CD14-positive monocyte (primary cell): ENCODE measurements at regions not wholly inside any gene's neighbourhood (a gene's known extent, or its start where the extent isn't known, plus 50 kb on each side); places are given as distances from the start of the nearest gene placed in this dataset.

Source experiments
- DNase-seq, 3 donors: peaks; one replicate each; pipeline ENCODE4 v3.0.0-alpha.2; 2011 to 2022
- H2AFZ ChIP-seq: 2 replicates; pipeline ENCODE4 v1.6.0; 2012; ENCODE audit warnings: mild to moderate bottlenecking, low read depth, low read length, inconsistent platforms; ENCODE audit not compliant: insufficient read depth, poor library complexity, severe bottlenecking
- H3K27ac ChIP-seq, 2 donors: 1 replicate in 1 of 2; 2 replicates in 1 of 2; pipeline ENCODE4 v1.5.1; 2012 to 2013; ENCODE audit warnings: low read length in 2 of 2, control low read depth in 1 of 2, inconsistent platforms in 1 of 2, low read depth in 1 of 2, mild to moderate bottlenecking in 1 of 2
- H3K27me3 ChIP-seq, 2 donors: one replicate each; pipeline versions ENCODE4 v1.6.0 to v1.6.1; 2011 to 2013; ENCODE audit warnings: low read length in 2 of 2; ENCODE audit not compliant: control insufficient read depth in 2 of 2, insufficient read depth in 2 of 2
- H3K36me3 ChIP-seq, 2 donors: replicated peaks in 1 of 2; 1 replicate in 1 of 2; 2 replicates in 1 of 2; pipeline versions ENCODE4 v1.5.1 to v1.6.1; 2012 to 2013; ENCODE audit warnings: low read length in 2 of 2, control low read depth in 1 of 2, inconsistent platforms in 1 of 2, mild to moderate bottlenecking in 1 of 2; ENCODE audit not compliant: insufficient read depth in 2 of 2, control insufficient read depth in 1 of 2
- H3K4me1 ChIP-seq, 2 donors: 1 replicate in 1 of 2; 2 replicates in 1 of 2; pipeline versions ENCODE4 v1.5.1 to v1.6.1; 2012 to 2013; ENCODE audit warnings: low read length in 2 of 2, control low read depth in 1 of 2, inconsistent platforms in 1 of 2, mild to moderate bottlenecking in 1 of 2, moderate library complexity in 1 of 2; ENCODE audit not compliant: insufficient read depth in 2 of 2, control insufficient read depth in 1 of 2
- H3K4me2 ChIP-seq: replicated peaks from 2 replicates; pipeline ENCODE3; 2012; ENCODE audit warnings: low read length, moderate library complexity, mild to moderate bottlenecking; ENCODE audit not compliant: poor library complexity, severe bottlenecking; ENCODE audit errors: extremely low read depth
- H3K4me3 ChIP-seq, 3 experiments: fragments of 200-600 bp in 1 of 3; sonication (generic) in 1 of 3; replicated peaks in 1 of 3; 1 replicate in 2 of 3; 2 replicates in 1 of 3; pipeline ENCODE4 v1.5.1; 2011 to 2013; ENCODE audit warnings: low read length in 3 of 3, mild to moderate bottlenecking in 3 of 3, control low read depth in 2 of 3, low read depth in 2 of 3, inconsistent platforms in 1 of 3, moderate library complexity in 1 of 3
- H3K79me2 ChIP-seq: 2 replicates; pipeline ENCODE4 v1.6.0; 2012; ENCODE audit warnings: mild to moderate bottlenecking, control low read depth, inconsistent platforms, low read length, moderate library complexity; ENCODE audit not compliant: insufficient read depth
- H3K9ac ChIP-seq: 2 replicates; pipeline ENCODE4 v1.6.0; 2017; ENCODE audit warnings: low read length, mild to moderate bottlenecking; ENCODE audit not compliant: insufficient read depth, poor library complexity, severe bottlenecking
- H3K9me3 ChIP-seq, 2 donors: replicated peaks in 1 of 2; 1 replicate in 1 of 2; 2 replicates in 1 of 2; pipeline versions ENCODE4 v1.5.1 to v1.6.1; 2012 to 2013; ENCODE audit warnings: low read length in 2 of 2, control low read depth in 1 of 2; ENCODE audit not compliant: control insufficient read depth in 1 of 2, insufficient read depth in 1 of 2
- H4K20me1 ChIP-seq: 2 replicates; pipeline ENCODE4 v1.6.0; 2012; ENCODE audit warnings: mild to moderate bottlenecking, low read length, control low read depth, moderate library complexity; ENCODE audit not compliant: insufficient read depth
- H3K27ac Mint-ChIP-seq, 7 donors: one replicate each; pipeline ENCODE4 v1.8.0; 2020; ENCODE audit warnings: mild to moderate bottlenecking in 7 of 7, mixed read lengths in 7 of 7, moderate library complexity in 6 of 7, inconsistent platforms in 2 of 7
- H3K27me3 Mint-ChIP-seq, 3 donors: one replicate each; pipeline ENCODE4 v1.8.0; 2021 to 2022; ENCODE audit warnings: low read depth in 3 of 3, mild to moderate bottlenecking in 3 of 3, mixed read lengths in 3 of 3, moderate library complexity in 3 of 3, inconsistent platforms in 1 of 3
- H3K36me3 Mint-ChIP-seq, 2 donors: one replicate each; pipeline ENCODE4 v1.8.0; 2020; ENCODE audit warnings: mixed read lengths in 2 of 2, inconsistent platforms in 1 of 2, mild to moderate bottlenecking in 1 of 2
- H3K4me1 Mint-ChIP-seq: one replicate; pipeline ENCODE4 v1.8.0; 2020; ENCODE audit warnings: mild to moderate bottlenecking, mixed read lengths
- H3K4me3 Mint-ChIP-seq, 2 donors: one replicate each; pipeline ENCODE4 v1.8.0; 2020; ENCODE audit warnings: mild to moderate bottlenecking in 2 of 2, mixed read lengths in 2 of 2, moderate library complexity in 1 of 2
- H3K9me3 Mint-ChIP-seq, 7 donors: one replicate each; pipeline ENCODE4 v1.8.0; 2020 to 2022; ENCODE audit warnings: mixed read lengths in 7 of 7, mild to moderate bottlenecking in 6 of 7, moderate library complexity in 6 of 7, inconsistent platforms in 2 of 7
- CTCF ChIP-seq: fragments of 200-600 bp; IDR thresholded peaks from one replicate; pipeline ENCODE4 v1.8.0; 2022; ENCODE audit warnings: antibody characterized with exemption, mild to moderate bottlenecking
- WGBS: methylation state at CpG from one replicate; pipeline ENCODE4 v1.1.5; 2013; ENCODE audit warnings: missing lambda C conversion rate; ENCODE audit not compliant: insufficient coverage; 5-methylcytosine and 5-hydroxymethylcytosine counted together
- intact Hi-C, 2 donors: fragments of 100-400 bp; cut with micrococcal nuclease; formaldehyde crosslinking; loops; one replicate each; pipeline versions ENCODE4 v1.15.0 to v1.15.1; 2023

DNA sequence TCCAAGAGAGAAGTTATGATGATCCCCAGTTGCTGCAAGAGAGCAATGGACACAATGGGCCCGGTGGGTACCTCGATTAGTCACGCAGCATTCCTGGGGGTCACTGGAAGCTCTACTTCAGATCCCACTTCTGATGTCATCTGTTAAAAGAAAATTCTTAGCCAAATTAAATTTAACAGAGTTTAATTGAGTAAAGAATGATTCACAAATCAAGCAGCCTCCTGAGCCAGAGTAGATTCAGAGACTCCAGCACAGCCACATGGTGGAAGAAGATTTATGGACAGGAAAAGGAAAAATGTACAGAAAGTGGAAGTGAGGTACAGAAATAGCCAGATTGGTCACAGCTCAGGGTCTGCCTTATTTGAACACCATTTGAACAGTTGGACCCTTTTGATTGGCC is 107.5 kb downstream of the SPTSSA start:
- H3K27me3 ChIP-seq = no peaks in the 10 kb centered on the region
- Mint-ChIP-seq H3K27me3 (peaks cover 0 to 2% (median 0%) of the 10 kb centered on the region in 3 donors), H3K4me3 (no peak overlapping the region), H3K4me1 (peaks cover 16% of the 10 kb centered on the region), H3K36me3 (no peaks in the 10 kb centered on the region), H3K27ac (no peak overlapping the region), H3K9me3 (peaks cover 0 to 7% (median 0%) of the 10 kb centered on the region in 7 donors)
- no peak overlapping the region for H3K9ac ChIP-seq
- intact Hi-C loops = no loop called here
- DNase-seq = no peak
- no peak overlapping the region for H3K4me3 ChIP-seq
- H3K36me3 ChIP-seq = no peaks in the 10 kb centered on the region
- H4K20me1 ChIP-seq = no peaks in the 10 kb centered on the region
- no peaks in the 10 kb centered on the region for H3K79me2 ChIP-seq
- no peak overlapping the region for H2AFZ ChIP-seq
- no CpG with 5 or more reads among the region's 3 CpGs for WGBS
- no peak overlapping the region for H3K4me2 ChIP-seq
- TF ChIP-seq CTCF = no peak
- peaks cover 9 to 13% of the 10 kb centered on the region in 2 donors for H3K4me1 ChIP-seq
- H3K9me3 ChIP-seq = no peaks in the 10 kb centered on the region
- H3K27ac ChIP-seq = no peak overlapping the region

DNA sequence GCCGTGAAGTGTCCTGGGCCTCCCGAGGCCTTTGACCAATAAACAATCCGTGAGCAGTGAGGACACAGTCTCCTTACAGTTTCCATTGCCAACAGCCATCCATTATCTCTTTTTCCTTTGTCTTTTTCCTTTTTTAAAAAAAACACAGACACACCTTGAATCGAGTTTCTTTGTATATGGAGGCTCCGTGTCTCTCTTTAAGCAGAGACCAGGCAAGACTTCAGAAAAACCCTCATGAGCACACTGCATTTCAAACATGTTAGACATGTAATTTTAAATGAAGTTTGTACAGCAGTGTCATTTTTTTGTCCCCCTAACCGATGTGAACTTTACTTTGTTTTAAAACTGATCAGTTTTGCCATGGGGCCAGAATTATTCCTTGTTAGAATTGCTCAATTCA is 111.1 kb downstream of the SPTSSA start:
- WGBS = 97% methylated on average over 4 of the region's 6 CpGs
- intact Hi-C loops = no loop called here
- Histone ChIP-seq H3K9me3 (peaks cover 0 to 3% of the 10 kb centered on the region in 2 donors), H3K79me2 (no peaks in the 10 kb centered on the region), H4K20me1 (no peaks in the 10 kb centered on the region), H3K4me1 (peaks cover 2 to 4% of the 10 kb centered on the region in 2 donors), H3K4me2 (no peak overlapping the region), H3K9ac (no peak overlapping the region), H3K36me3 (no peaks in the 10 kb centered on the region), H2AFZ (no peak overlapping the region), H3K27me3 (no peaks in the 10 kb centered on the region), H3K4me3 (no peak overlapping the region), H3K27ac (no peak overlapping the region)
- Mint-ChIP-seq H3K36me3 (no peaks in the 10 kb centered on the region), H3K4me3 (no peak overlapping the region), H3K9me3 (peaks cover 0 to 6% (median 4%) of the 10 kb centered on the region in 7 donors), H3K4me1 (peaks cover 5% of the 10 kb centered on the region), H3K27me3 (peaks cover 0 to 3% (median 0%) of the 10 kb centered on the region in 3 donors), H3K27ac (no peak overlapping the region)
- DNase-seq = no peak
- TF ChIP-seq CTCF = no peak
